Mammary epithelial cell (primary cell): ENCODE measurements at regions not wholly inside any gene's neighbourhood (a gene's known extent, or its start where the extent isn't known, plus 50 kb on each side); places are given as distances from the start of the nearest gene placed in this dataset.
"Not testable (repeated sequence)": the region's sequence is repeated elsewhere in the genome, so short reads cannot be mapped to it uniquely, and the experiment has no call there.

ENCODE experiments used
- CTCF ChIP-seq, 2 donors: IDR thresholded peaks in 1 of 2; conservative IDR thresholded peaks in 1 of 2; 2 replicates each; pipeline ENCODE4 v1.5.1; 2011 to 2012; ENCODE audit warnings: inconsistent platforms in 2 of 2, low read length in 2 of 2, mild to moderate bottlenecking in 2 of 2, control low read depth in 1 of 2, low read depth in 1 of 2; ENCODE audit not compliant: insufficient read depth in 1 of 2; ENCODE audit errors: extremely low read depth in 1 of 2
- EZH2 ChIP-seq: IDR thresholded peaks from 2 replicates; pipeline ENCODE4 v1.6.1; 2012; ENCODE audit warnings: low read length, inconsistent platforms, borderline replicate concordance

GRCh38 chr2:163026136-163026775 lies 187.7 kb upstream of the KCNH7 start:
- not testable (repeated sequence) for TF ChIP-seq CTCF (conservative IDR thresholded peaks at IDR 0.05 in 1 of 2, IDR thresholded peaks at IDR 0.05 in 1 of 2; ENCODE audit: extremely low read depth in 1 of 2, insufficient read depth in 1 of 2, low read depth in 1 of 2, low read length in 2 of 2); EZH2
